ENCODE measurements at regions not wholly inside any gene's neighbourhood (a gene's known extent, or its start where the extent isn't known, plus 50 kb on each side); places are given as distances from the start of the nearest gene placed in this dataset.

DNA sequence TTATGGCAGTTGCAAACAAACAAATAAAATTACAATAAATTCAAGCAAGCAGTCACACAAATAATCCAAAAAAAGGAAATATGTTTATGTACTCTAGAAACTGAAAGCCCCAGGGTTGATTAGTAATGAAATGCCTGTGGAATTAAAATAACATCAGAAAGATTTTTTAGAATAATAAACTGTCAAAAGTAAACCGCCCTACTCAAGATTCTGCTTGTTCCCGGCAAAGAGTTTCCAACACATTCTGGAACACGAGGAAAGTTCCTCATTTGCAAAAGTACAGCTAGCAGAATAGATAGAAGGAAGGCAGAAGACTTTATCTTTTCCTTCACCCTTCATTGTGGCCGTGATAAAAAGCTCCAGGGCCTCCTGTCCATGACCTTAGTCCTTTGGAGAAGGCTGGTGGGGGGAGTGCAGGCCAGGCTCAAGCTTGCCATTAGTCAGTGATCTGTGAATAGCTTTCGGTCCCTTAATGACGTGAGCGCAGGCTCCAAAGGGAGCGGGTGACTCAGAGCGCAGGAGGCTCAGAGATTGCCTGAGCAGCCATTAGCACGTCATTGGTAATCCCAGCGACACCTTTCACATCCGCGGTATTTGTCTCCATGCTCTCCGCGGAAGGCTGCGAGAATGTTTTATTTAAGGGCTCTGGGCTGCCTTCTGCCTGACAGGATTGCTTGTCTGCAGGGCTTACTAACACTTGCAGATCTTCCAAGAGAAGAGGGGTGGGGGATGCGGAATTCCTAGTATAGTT lies 458.3 kb downstream of the METTL15 start:
- no peak for TF ChIP-seq LEF1 (IDR thresholded peaks at IDR 0.05; ENCODE audit: borderline replicate concordance)
- no peak for TF ChIP-seq FOXM1 (IDR thresholded peaks at IDR 0.05; ENCODE audit: borderline replicate concordance)
- no peak for TF ChIP-seq ARNT (IDR thresholded peaks at IDR 0.05)
- ChIA-PET POLR2A (no interaction called here), CTCF (no interaction called here)
- peak; percentile 9 for DNase-seq (ENCODE audit: extremely low spot score)

DNA sequence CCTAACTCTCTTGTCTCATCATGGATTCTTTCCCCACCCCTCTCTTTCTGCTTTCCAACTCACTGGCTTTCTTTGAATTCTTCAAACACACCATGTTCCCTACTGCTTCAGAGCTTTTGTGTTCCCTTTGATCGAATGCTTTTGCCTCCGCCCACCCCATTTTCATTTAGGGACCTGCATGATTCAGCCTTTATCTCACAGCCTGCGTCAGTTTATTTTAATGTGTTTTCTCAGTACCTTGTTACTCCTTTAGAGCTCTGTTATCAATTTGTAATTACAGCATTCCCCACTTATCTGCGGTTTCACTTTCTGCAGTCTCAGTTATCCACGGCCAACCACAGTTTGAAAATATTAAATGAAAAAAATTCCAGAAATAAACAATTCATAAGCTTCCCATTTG lies 451.3 kb downstream of the METTL15 start:
- DNase-seq (ENCODE audit: extremely low spot score): no peak
- TF ChIP-seq NFRKB (IDR thresholded peaks at IDR 0.05) (no peak), SP1 (IDR thresholded peaks at IDR 0.05) (no peak), LEF1 (IDR thresholded peaks at IDR 0.05; ENCODE audit: borderline replicate concordance) (no peak), FOXK2 (IDR thresholded peaks at IDR 0.05) (no peak), ZNF384 (IDR thresholded peaks at IDR 0.05) (no peak), CTBP1 (IDR thresholded peaks at IDR 0.05; ENCODE audit: borderline replicate concordance) (no peak), TARDBP (IDR thresholded peaks at IDR 0.05) (no peak), ARNT (IDR thresholded peaks at IDR 0.05) (no peak), FOXM1 (IDR thresholded peaks at IDR 0.05; ENCODE audit: borderline replicate concordance) (no peak), SUZ12 (IDR thresholded peaks at IDR 0.05) (no peak), BHLHE40 (IDR thresholded peaks at IDR 0.05; ENCODE audit: borderline replicate concordance) (no peak), FOXA1 (IDR thresholded peaks at IDR 0.05) (no peak), HDGF (IDR thresholded peaks at IDR 0.05; ENCODE audit: borderline replicate concordance) (no peak), ELF4 (IDR thresholded peaks at IDR 0.05) (no peak), L3MBTL2 (conservative IDR thresholded peaks at IDR 0.05) (no peak)
- TF ChIP-seq, protein P1, sequence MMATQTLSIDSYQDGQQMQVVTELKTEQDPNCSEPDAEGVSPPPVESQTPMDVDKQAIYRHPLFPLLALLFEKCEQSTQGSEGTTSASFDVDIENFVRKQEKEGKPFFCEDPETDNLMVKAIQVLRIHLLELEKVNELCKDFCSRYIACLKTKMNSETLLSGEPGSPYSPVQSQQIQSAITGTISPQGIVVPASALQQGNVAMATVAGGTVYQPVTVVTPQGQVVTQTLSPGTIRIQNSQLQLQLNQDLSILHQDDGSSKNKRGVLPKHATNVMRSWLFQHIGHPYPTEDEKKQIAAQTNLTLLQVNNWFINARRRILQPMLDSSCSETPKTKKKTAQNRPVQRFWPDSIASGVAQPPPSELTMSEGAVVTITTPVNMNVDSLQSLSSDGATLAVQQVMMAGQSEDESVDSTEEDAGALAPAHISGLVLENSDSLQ (IDR thresholded peaks at IDR 0.05): no peak
- CTCF ChIA-PET: no interaction called here
- POLR2A ChIA-PET: no interaction called here

DNA sequence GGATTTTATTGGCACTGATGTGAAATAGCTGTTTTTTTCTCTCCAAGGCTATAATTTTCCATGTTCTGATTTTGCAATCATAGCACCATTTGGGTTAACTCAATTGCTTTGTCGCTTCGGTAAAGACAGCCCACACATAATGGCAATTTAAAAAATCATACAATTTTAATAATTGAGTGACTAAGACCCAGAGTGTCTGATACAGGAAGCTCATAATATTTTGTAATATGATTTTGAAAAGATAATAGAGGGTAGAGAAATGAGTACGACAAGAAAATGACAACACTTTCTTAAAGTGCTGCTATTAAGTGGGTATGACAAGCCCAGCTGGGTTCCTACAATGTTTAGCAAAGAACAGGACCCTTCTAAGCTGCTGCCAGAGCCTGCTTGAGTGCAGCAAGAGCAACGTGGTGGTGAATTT lies 439.1 kb downstream of the METTL15 start:
- DNase-seq (ENCODE audit: extremely low spot score): no peak
- ChIA-PET POLR2A (no interaction called here), CTCF (no interaction called here)
- TF ChIP-seq CTBP1 (IDR thresholded peaks at IDR 0.05; ENCODE audit: borderline replicate concordance) (no peak), TARDBP (IDR thresholded peaks at IDR 0.05) (no peak), ELF4 (IDR thresholded peaks at IDR 0.05) (no peak), FOXK2 (IDR thresholded peaks at IDR 0.05) (no peak), L3MBTL2 (conservative IDR thresholded peaks at IDR 0.05) (no peak)

DNA sequence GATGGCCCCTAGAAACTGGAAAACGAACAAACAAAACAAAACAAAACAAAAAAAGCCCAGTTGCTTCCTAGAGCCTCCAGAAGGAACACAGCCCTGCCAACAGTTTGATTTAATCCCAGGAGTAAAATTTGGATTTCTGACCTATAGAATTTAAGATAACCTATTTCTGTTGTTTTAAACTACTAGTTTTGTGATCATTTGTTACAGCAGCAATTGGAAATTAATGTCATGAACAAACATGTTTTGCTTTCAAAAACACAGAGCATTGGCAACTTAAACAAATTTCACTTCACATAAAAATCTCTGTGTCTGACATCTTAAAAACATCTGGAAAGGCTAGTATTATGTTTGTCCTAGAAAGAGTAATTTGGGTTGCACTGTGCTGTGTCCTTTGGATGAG lies 437.3 kb downstream of the METTL15 start:
- DNase-seq (ENCODE audit: extremely low spot score): no peak
- CTCF ChIA-PET: no interaction called here
- POLR2A ChIA-PET: no interaction called here
- TF ChIP-seq LEF1 (IDR thresholded peaks at IDR 0.05; ENCODE audit: borderline replicate concordance): no peak
- TF ChIP-seq L3MBTL2 (conservative IDR thresholded peaks at IDR 0.05): no peak
- TF ChIP-seq SP1 (IDR thresholded peaks at IDR 0.05): no peak
- TF ChIP-seq FOXK2 (IDR thresholded peaks at IDR 0.05): no peak
- TF ChIP-seq TARDBP (IDR thresholded peaks at IDR 0.05): no peak
- no peak for TF ChIP-seq SUZ12 (IDR thresholded peaks at IDR 0.05)
- no peak for TF ChIP-seq FOXM1 (IDR thresholded peaks at IDR 0.05; ENCODE audit: borderline replicate concordance)
- TF ChIP-seq, protein P1 (IDR thresholded peaks at IDR 0.05): no peak
- no peak for TF ChIP-seq NFRKB (IDR thresholded peaks at IDR 0.05)
- TF ChIP-seq ARNT (IDR thresholded peaks at IDR 0.05): no peak
- TF ChIP-seq BHLHE40 (IDR thresholded peaks at IDR 0.05; ENCODE audit: borderline replicate concordance): no peak
- no peak for TF ChIP-seq ZNF384 (IDR thresholded peaks at IDR 0.05)
- TF ChIP-seq HDGF (IDR thresholded peaks at IDR 0.05; ENCODE audit: borderline replicate concordance): no peak
- no peak for TF ChIP-seq FOXA1 (IDR thresholded peaks at IDR 0.05)
- no peak for TF ChIP-seq ELF4 (IDR thresholded peaks at IDR 0.05)
- no peak for TF ChIP-seq CTBP1 (IDR thresholded peaks at IDR 0.05; ENCODE audit: borderline replicate concordance)

DNA sequence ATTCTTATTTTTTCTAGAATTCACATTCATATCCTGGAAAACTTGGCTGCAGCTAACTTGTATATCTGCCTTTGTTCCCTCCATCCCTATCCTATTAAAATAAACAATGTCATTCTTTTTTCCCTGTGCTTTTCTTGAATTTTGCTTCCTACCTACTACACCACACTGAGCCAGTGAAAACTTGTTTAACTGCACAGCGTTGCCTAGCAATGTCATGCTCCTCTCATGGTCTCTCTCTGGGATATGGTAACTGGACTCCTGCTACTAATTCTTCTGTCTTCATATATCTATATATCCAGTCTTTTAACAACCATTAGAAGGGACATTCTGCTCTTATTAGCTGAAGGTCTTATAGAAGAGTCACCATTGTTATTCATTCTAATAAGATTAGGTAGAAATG lies 434.4 kb downstream of the METTL15 start:
- CTCF ChIA-PET: no interaction called here
- POLR2A ChIA-PET: no interaction called here
- TF ChIP-seq SP1 (IDR thresholded peaks at IDR 0.05): no peak
- TF ChIP-seq HDGF (IDR thresholded peaks at IDR 0.05; ENCODE audit: borderline replicate concordance): no peak
- TF ChIP-seq FOXM1 (IDR thresholded peaks at IDR 0.05; ENCODE audit: borderline replicate concordance): no peak
- TF ChIP-seq ARNT (IDR thresholded peaks at IDR 0.05): 0 out of 2 replicates have a peak, but pooled peaks have one; percentile 18
- no peak for TF ChIP-seq ELF4 (IDR thresholded peaks at IDR 0.05)
- TF ChIP-seq ZNF384 (IDR thresholded peaks at IDR 0.05): no peak
- TF ChIP-seq NFRKB (IDR thresholded peaks at IDR 0.05): no peak
- TF ChIP-seq, protein P1 (IDR thresholded peaks at IDR 0.05): no peak
- DNase-seq (ENCODE audit: extremely low spot score): no peak

DNA sequence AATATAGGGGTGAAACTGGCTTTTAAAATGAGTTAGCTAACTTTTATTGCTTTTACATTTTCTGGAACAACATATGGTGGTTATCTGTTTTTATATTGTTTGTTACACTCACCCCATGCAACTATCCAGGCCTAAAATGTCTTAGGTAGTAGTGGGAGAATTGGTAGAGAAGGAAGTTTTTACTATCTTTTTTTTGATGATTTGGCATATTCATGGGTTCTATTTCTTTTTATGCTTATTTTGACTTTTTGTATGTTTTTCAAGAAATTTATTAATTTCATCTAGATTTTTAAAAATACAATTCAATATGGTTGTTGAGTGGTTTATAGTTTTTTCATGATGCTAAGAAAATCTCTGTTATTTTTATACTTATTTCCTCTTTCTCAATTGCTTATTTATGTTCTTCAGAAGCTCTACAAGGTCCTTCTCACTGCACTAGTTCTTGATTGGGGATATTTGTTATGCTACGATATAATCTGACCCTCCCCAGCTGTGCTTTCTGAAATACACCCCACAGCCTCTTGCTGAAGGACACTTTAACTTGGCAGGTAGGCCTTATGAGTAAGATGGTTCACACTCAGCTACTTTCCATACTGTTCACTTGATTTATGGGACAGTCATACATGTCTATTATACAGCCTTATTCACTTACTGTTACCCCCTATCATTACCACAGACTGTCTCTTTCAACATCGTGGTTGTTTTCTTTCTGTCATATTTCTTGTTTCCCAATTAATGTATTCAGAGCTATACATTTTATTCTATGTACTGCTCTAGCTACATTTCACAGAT lies 431.2 kb downstream of the METTL15 start:
- ChIA-PET POLR2A (no interaction called here), CTCF (no interaction called here)
- DNase-seq (ENCODE audit: extremely low spot score): no peak
- no peak for TF ChIP-seq FOXA1 (IDR thresholded peaks at IDR 0.05)
- TF ChIP-seq NFRKB (IDR thresholded peaks at IDR 0.05): no peak
- no peak for TF ChIP-seq FOXM1 (IDR thresholded peaks at IDR 0.05; ENCODE audit: borderline replicate concordance)
- no peak for TF ChIP-seq LEF1 (IDR thresholded peaks at IDR 0.05; ENCODE audit: borderline replicate concordance)
- TF ChIP-seq ZNF384 (IDR thresholded peaks at IDR 0.05): no peak
- no peak for TF ChIP-seq L3MBTL2 (conservative IDR thresholded peaks at IDR 0.05)
- TF ChIP-seq, protein P1 (IDR thresholded peaks at IDR 0.05): no peak
- TF ChIP-seq CTBP1 (IDR thresholded peaks at IDR 0.05; ENCODE audit: borderline replicate concordance): no peak
- no peak for TF ChIP-seq SUZ12 (IDR thresholded peaks at IDR 0.05)
- TF ChIP-seq FOXK2 (IDR thresholded peaks at IDR 0.05): no peak
- no peak for TF ChIP-seq HDGF (IDR thresholded peaks at IDR 0.05; ENCODE audit: borderline replicate concordance)
- TF ChIP-seq ARNT (IDR thresholded peaks at IDR 0.05): no peak
- no peak for TF ChIP-seq BHLHE40 (IDR thresholded peaks at IDR 0.05; ENCODE audit: borderline replicate concordance)
- no peak for TF ChIP-seq ELF4 (IDR thresholded peaks at IDR 0.05)
- TF ChIP-seq TARDBP (IDR thresholded peaks at IDR 0.05): no peak
- no peak for TF ChIP-seq SP1 (IDR thresholded peaks at IDR 0.05)
